ENCODE measurements at regions not wholly inside any gene's neighbourhood (a gene's known extent, or its start where the extent isn't known, plus 50 kb on each side); places are given as distances from the start of the nearest gene placed in this dataset.
"Not testable (repeated sequence)": the region's sequence is repeated elsewhere in the genome, so short reads cannot be mapped to it uniquely, and the experiment has no call there.

DNA sequence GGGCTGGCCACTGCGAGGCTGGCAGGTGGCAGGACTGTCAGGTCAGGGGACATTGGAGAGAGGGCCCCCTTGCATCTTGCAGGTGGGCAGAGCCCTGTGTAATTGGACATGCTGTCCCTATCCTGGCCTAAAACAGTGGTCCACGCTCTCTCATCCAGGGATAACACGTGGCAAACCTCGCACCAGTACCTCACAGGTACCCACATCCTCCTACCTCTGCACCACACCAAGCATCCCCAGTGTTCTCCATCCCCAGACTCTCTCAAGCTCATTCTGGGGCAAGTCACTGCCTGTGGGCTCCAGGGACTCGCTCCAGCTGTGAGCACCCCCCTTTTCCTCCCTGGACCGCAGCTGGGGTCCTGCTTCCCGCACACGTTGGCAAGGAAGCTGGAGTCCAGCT lies 212.3 kb upstream of the LRRC61 start:
- DNase-seq: not testable (repeated sequence)

DNA sequence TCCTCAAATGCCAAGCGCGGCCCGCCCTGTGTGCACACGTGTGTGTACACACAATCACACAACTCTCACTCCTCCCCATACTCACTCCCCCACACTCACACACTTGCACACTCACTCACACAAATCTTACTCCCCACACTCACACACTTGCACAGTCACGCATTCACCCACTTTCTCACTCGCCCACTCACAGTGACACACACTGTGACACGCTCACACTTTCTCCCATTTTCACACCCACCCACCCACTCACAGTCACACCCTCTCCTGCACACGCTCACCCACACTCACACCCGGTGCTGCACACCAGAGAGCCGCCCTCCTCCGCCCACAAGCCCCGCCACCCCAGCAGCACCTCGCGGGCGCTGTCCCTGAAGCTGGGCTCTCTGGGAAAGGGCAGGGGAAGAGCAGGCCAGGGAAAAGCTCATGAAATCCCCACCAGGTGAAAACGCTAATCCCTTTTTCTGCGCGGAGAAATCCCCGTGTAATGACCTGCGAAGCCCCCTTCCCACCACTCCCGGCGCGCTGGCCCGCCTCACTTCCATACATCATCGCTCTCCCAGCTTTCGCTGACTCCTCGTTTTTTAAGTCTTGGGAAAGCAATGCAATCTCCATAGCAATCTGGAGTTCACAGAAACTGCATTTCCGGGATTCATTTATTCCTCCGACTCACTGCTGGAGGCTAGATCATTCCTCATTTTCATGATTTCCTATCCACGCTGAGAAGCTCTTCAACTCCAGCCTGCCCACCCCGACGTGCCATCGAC lies 211.6 kb upstream of the LRRC61 start:
- not testable (repeated sequence) for DNase-seq

DNA sequence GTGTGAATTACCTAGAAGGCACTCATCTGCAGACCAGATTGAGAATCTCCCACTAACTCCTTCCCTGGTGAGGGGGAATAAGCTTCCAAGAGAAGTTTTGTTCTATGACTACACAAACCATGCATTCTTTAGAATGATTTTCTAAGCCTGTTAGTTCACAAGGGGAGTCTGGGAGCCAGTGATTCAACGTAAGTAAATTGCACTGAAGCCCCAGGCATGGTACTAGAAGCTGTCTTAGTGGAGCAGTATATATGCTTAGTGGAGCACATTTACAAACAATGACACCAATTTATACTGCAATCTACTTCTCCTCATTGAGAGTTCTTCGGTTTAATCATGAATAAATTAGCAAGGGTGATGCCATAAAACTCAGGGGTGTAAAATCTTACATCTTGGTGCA lies 209.9 kb upstream of the LRRC61 start:
- not testable (repeated sequence) for DNase-seq

DNA sequence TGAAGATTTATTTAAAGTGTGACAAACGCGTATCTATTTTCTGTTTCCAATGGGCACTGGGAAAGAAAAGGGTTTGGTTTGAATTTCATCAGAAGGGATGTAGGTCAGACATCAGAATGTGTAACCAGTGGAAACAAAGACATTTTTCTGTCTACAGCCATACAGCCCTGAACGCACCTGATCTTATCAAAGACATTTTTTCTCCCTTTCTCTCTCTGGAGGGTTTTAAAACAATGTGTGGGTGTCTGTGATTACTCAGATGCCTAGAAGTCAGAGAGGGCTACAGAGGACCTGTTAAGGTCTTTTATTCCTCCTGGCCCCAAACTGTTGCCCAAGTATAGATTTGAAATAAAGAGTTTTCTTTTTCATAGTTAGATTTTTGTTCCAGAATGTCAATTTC lies 208.6 kb upstream of the LRRC61 start:
- DNase-seq: not testable (repeated sequence)

DNA sequence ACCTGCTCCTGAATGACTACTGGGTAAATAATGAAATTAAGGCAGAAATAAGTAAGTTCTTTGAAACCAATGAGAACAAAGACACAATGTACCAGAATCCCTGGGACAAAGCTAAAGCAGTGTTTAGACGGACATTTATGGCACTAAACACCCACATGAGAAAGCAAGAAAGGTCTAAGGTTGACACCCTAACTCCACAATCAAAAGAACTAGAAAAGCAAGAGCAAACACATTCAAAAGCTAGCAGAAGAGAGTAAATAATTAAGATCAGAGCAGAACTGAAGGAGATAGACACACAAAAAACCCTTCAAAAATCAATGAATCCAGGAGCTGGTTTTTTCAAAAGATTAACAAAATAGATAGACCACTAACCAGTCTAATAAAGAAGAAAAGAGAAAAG lies 203.2 kb upstream of the LRRC61 start:
- not testable (repeated sequence) for DNase-seq

DNA sequence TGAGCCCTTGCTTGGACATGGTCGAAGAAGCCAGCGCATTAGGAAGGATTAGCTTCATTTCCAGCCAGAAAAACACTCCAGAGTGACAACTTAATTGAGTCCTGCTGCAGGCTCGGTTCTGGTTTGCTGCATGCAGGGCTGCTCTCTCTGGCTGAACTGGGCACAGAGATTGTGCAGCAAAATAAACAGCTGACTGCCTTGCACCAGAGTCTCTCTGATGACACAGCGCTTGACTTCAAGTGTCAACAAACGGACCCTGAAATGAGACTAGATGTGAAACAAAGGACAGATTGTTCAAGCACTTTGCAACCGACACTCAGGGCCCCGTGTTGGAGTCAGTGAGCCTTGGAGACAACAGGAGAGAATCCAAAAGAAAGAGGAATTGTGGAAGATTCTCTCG lies 197.3 kb upstream of the LRRC61 start:
- not testable (repeated sequence) for DNase-seq

DNA sequence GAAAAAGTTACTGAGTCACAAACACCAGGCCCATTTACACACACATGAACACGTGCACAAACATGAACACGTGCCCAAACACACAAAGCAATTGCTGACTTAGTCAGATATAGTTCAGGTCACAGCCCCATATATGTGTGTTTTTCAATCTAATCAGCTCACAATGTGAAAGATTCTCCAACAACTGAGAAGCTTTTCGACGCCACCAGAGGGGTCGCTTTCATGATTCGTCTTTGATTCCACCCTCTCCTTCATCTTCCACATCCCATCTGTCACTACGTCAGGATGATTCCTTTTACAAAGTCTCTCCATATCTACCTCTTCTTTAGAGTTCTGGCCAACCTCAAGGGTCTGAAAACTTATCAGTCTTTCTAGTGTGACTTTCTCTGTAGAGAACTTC lies 188.7 kb upstream of the LRRC61 start:
- DNase-seq: not testable (repeated sequence)

DNA sequence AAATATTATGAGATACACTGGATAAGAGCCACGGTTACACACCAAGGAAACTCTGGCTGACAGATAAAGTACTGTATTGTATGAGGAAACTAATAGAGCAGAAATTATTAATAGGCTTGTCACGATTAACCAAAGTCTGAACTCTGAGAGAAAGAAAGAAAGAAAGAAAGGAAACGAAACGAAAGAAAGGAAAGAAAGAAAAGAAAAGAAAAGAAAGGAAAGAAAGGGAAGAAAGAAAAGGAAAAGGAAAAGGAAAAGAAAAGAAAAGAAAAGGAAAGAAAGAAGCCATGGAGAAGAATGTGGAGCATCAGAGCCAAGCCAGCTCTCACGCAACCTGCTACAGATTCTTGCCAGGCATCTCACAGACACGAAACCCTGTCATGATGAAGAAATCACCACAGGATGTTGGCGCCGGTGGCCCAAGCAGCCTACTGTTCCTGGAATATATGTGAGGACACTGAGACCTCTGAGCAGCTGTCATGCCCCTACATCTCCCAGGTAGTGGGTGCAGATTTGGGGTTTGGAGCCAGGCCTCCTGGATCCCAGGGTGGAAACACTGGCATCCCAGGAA lies 187.4 kb upstream of the LRRC61 start:
- not testable (repeated sequence) for DNase-seq

DNA sequence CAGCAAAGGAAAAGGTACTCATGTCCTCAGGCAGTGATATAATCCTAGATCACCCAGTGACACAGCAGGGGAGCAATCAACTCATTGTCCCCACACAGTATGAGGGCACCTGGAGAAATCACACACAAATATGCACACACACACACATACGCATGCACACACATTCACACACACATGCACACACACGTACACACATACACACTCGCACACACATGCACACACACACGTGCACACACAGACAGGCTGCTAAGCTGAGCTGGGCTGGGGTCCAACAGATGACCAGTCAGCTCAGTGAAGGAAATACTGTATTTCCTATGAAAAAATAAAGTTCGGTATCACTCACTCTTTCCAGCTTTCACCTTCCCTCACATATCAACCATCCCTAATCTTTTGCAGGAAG lies 183.3 kb upstream of the LRRC61 start:
- DNase-seq: not testable (repeated sequence)

DNA sequence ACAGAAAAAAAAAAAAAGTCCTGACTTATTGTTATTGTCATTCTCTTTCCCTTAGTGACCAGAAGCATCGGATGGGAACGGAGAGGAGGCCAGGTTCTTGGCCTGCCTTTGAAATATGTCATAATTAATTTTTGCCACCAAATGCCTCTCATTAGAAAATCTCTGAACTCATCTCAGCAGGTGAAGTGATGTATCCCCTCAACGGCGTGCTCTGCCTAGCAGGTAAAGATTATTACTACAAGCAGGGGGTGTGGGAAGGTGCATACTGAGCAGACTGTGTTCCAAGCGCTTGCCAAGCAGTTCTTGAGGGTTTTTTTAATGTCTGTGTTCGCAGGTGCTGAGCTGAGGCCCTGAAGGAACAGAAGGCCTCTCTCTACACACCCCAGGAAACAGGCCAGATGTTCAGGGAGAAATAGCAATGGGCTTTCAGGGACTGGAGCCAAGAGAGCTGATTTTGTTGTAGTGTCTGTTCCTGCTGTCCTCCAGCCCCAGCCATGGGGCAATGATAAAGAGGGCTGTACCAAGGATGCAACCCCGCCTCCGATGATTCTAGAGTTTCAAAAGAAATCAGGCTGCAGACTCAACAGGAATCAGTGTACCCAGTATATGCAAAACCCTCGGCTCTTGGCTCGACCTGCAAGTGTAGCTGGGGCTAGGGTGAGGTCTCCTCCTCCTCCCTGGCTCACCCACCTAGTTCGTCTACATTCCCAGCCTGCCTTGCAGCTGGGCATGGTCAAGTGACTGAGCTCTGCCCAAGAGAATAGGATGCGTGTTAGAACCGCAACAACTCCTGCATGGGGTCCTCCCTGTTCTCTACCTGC lies 181.4 kb upstream of the LRRC61 start:
- DNase-seq: not testable (repeated sequence)

DNA sequence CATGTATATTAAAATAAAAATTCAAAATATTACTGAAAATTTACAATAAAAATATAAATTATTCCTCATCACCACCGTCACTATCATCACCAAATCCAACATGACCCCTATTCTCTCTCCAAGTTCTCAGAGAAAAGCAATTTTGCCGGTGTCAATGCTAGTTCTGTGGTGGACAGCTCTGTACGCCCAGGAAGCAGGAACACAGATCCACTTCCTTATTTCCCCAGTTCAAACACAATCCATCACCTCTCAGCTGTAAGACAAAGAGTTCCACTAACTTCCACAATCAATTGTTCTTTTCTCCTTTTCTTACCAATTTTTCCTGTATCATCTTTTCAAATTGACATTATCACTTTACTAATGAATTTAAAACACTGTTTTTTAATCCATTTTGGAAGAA lies 177.0 kb upstream of the LRRC61 start:
- DNase-seq: not testable (repeated sequence)

DNA sequence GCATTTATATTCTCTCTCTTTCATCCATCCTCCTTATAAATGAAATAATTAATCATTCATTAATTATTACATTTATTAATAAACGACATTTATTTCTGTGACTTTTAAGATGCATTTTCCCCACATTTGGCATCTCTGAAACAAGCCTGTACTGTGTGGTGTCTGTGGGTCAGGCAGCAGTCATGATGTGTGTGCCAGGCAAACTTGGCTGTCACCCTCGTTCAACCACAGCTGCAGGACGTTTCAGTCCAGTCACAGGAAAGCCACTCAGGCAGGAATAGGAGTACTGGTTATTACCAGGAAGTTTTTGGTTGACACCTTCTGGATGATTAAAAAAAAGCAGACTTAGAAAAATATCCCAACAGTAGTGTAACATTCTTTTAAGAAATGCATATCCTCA lies 175.6 kb upstream of the LRRC61 start:
- DNase-seq: not testable (repeated sequence)

DNA sequence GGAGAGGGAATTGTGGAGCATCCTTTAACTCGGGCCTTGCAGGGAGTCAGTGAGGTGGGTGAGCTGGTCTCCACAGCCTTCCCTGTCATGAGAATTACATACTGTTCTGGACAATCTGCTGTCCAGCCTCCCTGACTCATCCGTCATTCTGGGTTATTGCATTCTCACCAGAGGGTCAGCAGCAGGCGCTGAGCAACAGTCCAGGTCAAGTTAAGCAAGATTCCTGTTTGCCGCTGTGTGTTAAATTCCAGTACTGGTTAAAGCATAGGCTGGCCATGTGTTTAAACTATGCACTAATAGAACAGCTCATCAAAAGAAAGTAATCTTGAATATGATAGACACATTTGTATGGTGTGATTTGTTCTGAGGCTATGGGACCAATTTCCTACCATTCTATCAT lies 167.1 kb upstream of the LRRC61 start:
- not testable (repeated sequence) for DNase-seq

DNA sequence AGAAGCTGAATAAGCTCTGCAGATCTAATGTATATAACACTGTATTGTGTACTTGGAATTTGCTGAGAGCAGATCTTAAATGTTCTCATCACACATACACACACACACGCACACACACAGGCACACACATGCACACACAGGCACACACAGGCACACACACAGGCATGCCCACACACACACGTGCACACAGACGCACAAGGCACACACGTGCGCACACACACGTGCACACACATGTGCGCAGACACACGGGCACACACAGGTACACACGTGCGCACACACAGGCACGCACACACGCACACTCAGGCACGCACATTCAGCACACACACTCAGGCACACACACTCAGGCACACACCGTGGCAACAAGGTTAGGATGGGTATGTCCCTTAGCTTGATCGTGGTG lies 164.5 kb upstream of the LRRC61 start:
- not testable (repeated sequence) for DNase-seq

DNA sequence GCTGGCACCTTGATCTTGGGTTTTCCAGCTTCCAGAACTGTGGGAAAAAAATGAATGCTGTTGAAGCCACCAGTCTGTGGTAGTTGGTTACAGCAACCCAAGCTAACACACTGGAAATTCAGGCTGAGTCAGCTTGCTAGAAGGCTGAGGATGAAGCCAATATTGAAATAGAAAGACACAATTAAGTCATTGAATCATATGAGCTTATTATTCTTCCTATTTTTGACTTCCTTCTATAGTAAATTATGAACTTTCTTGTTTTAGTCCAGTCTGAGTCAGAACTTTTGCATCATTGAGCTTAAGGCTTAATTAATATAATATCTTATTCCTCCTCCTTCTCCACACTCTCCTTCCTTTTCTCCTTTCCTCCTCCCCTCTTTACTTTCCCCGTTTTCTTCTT lies 153.6 kb upstream of the LRRC61 start:
- not testable (repeated sequence) for DNase-seq

DNA sequence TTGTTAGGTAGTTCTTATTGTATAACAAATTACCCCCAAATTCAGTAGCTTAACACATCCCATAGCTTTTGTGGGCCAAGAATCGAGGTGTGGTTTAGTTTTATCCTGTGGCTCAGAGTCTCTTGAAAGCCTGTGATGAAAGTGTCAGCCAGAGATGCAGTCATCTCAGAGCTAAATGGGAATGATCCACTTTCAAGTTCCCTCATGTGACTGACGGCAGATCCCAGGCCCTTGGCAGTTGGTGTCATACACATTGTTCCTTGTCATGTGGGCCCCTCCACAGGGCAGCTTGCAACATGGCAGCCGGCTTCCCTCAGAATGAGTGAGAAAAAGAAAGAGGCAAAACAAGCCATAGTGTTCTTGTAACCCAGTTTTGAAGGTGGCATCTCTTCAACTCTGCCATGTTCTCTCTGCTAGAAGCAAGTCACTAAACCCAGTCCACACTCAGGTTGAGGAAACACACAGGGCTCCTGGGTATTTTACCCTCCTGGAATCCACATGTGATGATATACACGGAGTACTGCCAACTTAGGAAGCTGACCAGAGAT lies 153.1 kb upstream of the LRRC61 start:
- not testable (repeated sequence) for DNase-seq

DNA sequence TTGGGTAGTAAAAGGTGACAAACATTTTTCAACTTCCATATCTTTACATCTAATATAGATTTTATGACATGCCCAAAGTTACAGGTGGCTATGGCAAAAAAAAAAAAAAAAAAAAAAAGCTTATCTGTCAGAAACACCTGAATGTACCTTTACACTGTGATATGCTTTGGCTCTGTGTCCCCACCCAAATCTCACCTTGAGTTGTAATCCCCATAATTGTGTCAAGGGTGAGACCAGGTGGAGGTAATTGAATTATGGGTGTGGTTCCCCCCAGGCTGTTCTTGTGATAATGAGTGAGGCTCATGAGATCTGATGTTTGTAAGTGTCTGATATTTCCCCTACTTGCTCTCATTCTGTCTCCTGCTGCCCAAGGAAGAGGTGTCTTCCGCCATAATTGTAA lies 139.6 kb upstream of the LRRC61 start:
- DNase-seq: not testable (repeated sequence)

DNA sequence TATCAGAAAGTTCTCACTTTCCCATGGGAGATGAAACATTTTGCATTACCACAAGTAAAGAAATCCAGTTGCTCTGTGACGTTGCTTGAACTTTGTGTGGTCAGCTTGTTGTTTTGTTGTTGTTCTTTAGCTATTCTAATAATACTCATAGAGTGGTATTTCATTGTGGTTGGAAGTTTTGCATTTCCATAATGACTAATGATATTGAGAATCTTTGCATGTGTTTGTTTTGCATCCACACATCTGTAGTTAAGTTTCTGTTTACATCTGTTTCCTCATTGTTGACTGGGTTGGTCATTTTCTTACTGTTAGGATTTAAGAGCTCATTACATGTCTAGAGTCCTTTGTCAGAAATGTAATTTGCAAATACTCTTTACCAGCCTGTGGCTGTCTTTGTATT lies 133.2 kb upstream of the LRRC61 start:
- DNase-seq: not testable (repeated sequence)

DNA sequence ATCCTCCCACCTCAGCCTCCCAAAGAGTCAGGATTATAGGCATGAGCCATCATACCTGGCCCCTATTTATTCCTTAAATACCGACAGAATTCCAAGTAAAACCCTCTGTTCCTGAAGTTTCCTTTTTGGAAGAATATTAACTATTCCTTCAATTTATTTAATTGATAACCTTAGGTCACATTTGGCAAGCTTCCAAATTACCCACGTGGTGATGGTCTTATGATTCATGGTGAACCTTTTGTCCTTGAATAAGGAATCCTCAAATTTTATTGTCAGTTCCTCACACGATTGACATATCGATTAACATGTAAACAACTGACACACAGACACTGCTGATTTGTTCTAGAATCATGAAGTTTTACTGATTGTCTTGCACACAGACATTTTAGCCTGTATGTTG lies 130.6 kb upstream of the LRRC61 start:
- DNase-seq: not testable (repeated sequence)

DNA sequence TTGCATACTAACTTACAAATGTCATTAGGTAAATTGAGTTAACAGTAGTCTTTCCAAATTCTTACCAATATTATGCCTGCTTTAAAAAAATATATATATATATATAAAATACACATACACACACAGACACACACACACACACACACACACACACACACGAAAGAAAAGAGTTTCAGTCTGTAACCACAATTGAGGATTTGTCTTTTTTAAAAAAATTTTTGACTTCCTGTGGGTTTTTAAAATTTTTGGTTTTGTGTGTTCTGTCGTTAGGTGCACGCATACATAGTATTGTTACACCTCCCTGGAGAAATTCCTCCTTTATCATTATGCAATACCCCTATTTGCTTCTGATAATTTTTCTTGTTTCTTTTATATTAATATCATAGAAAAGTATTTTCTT lies 129.3 kb upstream of the LRRC61 start:
- DNase-seq: not testable (repeated sequence)

All from NCI-H1930 (cell line).